Choroid plexus epithelial cell (primary cell): ENCODE measurements at regions not wholly inside any gene's neighbourhood (a gene's known extent, or its start where the extent isn't known, plus 50 kb on each side); places are given as distances from the start of the nearest gene placed in this dataset.

Experiments used
- DNase-seq: peaks from one replicate; pipeline ENCODE4 v3.0.0-alpha.2; 2010; ENCODE audit warnings: low read depth
- H3K4me3 ChIP-seq: 2 replicates; pipeline ENCODE4 v1.5.1; 2011; ENCODE audit warnings: low read depth, mild to moderate bottlenecking, control low read depth, low read length, moderate library complexity
- CTCF ChIP-seq: conservative IDR thresholded peaks from 2 replicates; pipeline ENCODE4 v1.5.1; 2011; ENCODE audit warnings: low read depth, mild to moderate bottlenecking, control low read depth, inconsistent platforms, low read length, moderate library complexity

- no peak for TF ChIP-seq CTCF
- DNase-seq = peak; percentile 84
- H3K4me3 ChIP-seq = no peak overlapping the region
Measured at GRCh38 chr1:196063952-196064351, 544.3 kb downstream of the KCNT2 start.

GRCh38 chr1:196063294-196063693 lies 544.9 kb downstream of the KCNT2 start:
- H3K4me3 ChIP-seq = no peak overlapping the region
- TF ChIP-seq CTCF = no peak
- DNase-seq = peak; percentile 69

- no peak overlapping the region for H3K4me3 ChIP-seq
- no peak for TF ChIP-seq CTCF
- DNase-seq = no peak
Measured at GRCh38 chr1:196060539-196060938, 547.7 kb downstream of the KCNT2 start.

GRCh38 chr1:196059210-196059609 lies 549.0 kb downstream of the KCNT2 start:
- H3K4me3 ChIP-seq = no peak overlapping the region
- TF ChIP-seq CTCF = peak; percentile 9
- no peak for DNase-seq

- DNase-seq = no peak
- no peak for TF ChIP-seq CTCF
- H3K4me3 ChIP-seq = no peak overlapping the region
Measured at GRCh38 chr1:196056966-196057365, 551.3 kb downstream of the KCNT2 start.

GRCh38 chr1:196049407-196049806 lies 558.8 kb downstream of the KCNT2 start:
- no peak for DNase-seq
- H3K4me3 ChIP-seq = no peak overlapping the region
- TF ChIP-seq CTCF = no peak

GRCh38 chr1:196043268-196043667 lies 565.0 kb downstream of the KCNT2 start:
- TF ChIP-seq CTCF = no peak
- no peak for DNase-seq
- H3K4me3 ChIP-seq = no peak overlapping the region
